Osteocyte (in vitro differentiated cells): ENCODE measurements at regions not wholly inside any gene's neighbourhood (a gene's known extent, or its start where the extent isn't known, plus 50 kb on each side); places are given as distances from the start of the nearest gene placed in this dataset.

Experiments used
- DNase-seq: peaks from one replicate; pipeline ENCODE4 v3.0.0; 2021; ENCODE audit warnings: mixed read lengths; ENCODE audit not compliant: unreplicated experiment; ENCODE audit errors: extremely low spot score
- H3K27ac Mint-ChIP-seq: one replicate; pipeline ENCODE4 v1.8.0; 2021; ENCODE audit warnings: mild to moderate bottlenecking, mixed read lengths; ENCODE audit not compliant: unreplicated experiment
- H3K27me3 Mint-ChIP-seq: one replicate; pipeline ENCODE4 v1.8.0; 2021; ENCODE audit warnings: mixed read lengths; ENCODE audit not compliant: unreplicated experiment
- H3K36me3 Mint-ChIP-seq: one replicate; pipeline ENCODE4 v1.8.0; 2021; ENCODE audit warnings: mixed read lengths; ENCODE audit not compliant: unreplicated experiment
- H3K4me1 Mint-ChIP-seq: one replicate; pipeline ENCODE4 v1.8.0; 2021; ENCODE audit warnings: mixed read lengths; ENCODE audit not compliant: unreplicated experiment
- H3K4me3 Mint-ChIP-seq: one replicate; pipeline ENCODE4 v1.8.0; 2021; ENCODE audit warnings: mild to moderate bottlenecking, moderate library complexity, mixed read lengths; ENCODE audit not compliant: unreplicated experiment
- H3K9me3 Mint-ChIP-seq: one replicate; pipeline ENCODE4 v1.8.0; 2021; ENCODE audit warnings: mixed read lengths; ENCODE audit not compliant: unreplicated experiment
- TF ChIP-seq, protein P1 (sequence below): fragments of 200-600 bp; sonication (generic); IDR thresholded peaks from 2 replicates; pipeline ENCODE4 v1.5.0; 2021; ENCODE audit warnings: antibody characterized with exemption, mild to moderate bottlenecking, moderate library complexity

GRCh38 chr13:31032528-31033113 lies 100.2 kb downstream of the TEX26 start:
- Mint-ChIP-seq H3K9me3 (no peaks in the 10 kb centered on the region), H3K36me3 (no peaks in the 10 kb centered on the region), H3K4me3 (no peak overlapping the region), H3K27ac (no peak overlapping the region), H3K4me1 (no peaks in the 10 kb centered on the region), H3K27me3 (peaks cover 14% of the 10 kb centered on the region)
- DNase-seq: no peak
- TF ChIP-seq, protein P1, sequence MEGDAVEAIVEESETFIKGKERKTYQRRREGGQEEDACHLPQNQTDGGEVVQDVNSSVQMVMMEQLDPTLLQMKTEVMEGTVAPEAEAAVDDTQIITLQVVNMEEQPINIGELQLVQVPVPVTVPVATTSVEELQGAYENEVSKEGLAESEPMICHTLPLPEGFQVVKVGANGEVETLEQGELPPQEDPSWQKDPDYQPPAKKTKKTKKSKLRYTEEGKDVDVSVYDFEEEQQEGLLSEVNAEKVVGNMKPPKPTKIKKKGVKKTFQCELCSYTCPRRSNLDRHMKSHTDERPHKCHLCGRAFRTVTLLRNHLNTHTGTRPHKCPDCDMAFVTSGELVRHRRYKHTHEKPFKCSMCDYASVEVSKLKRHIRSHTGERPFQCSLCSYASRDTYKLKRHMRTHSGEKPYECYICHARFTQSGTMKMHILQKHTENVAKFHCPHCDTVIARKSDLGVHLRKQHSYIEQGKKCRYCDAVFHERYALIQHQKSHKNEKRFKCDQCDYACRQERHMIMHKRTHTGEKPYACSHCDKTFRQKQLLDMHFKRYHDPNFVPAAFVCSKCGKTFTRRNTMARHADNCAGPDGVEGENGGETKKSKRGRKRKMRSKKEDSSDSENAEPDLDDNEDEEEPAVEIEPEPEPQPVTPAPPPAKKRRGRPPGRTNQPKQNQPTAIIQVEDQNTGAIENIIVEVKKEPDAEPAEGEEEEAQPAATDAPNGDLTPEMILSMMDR: no peak

GRCh38 chr13:31031482-31031881 lies 99.0 kb downstream of the TEX26 start:
- H3K4me1 Mint-ChIP-seq: no peaks in the 10 kb centered on the region
- H3K27me3 Mint-ChIP-seq: peaks cover 14% of the 10 kb centered on the region
- DNase-seq: no peak
- no peaks in the 10 kb centered on the region for H3K9me3 Mint-ChIP-seq
- H3K27ac Mint-ChIP-seq: no peak overlapping the region
- H3K4me3 Mint-ChIP-seq: no peak overlapping the region
- TF ChIP-seq, protein P1: no peak
- H3K36me3 Mint-ChIP-seq: no peaks in the 10 kb centered on the region

DNA sequence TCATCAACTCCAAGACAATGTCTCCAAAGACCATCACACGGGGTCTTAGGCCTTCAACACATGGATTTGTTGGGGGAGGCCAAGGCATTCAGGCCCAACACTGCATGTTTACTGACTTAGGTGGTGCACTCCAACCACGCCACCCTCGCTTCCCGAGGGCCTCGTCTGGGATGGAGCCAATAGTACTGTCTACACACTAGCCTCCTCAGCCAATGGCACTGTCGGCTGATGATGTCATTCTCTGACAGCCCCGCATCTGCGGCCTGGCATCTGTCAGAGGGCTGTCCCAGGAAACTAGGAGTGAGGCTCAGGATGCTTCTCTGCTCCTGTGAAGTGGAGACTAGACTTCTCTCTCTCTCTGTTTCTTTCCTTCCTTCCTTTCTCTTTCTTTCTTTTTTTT lies 96.6 kb downstream of the TEX26 start:
- no peaks in the 10 kb centered on the region for H3K9me3 Mint-ChIP-seq
- H3K27me3 Mint-ChIP-seq: peaks cover 14% of the 10 kb centered on the region
- TF ChIP-seq, protein P1: no peak
- no peak for DNase-seq
- peaks cover under 1% of the 10 kb centered on the region for H3K4me1 Mint-ChIP-seq
- no peaks in the 10 kb centered on the region for H3K36me3 Mint-ChIP-seq
- H3K27ac Mint-ChIP-seq: no peak overlapping the region
- H3K4me3 Mint-ChIP-seq: no peak overlapping the region

DNA sequence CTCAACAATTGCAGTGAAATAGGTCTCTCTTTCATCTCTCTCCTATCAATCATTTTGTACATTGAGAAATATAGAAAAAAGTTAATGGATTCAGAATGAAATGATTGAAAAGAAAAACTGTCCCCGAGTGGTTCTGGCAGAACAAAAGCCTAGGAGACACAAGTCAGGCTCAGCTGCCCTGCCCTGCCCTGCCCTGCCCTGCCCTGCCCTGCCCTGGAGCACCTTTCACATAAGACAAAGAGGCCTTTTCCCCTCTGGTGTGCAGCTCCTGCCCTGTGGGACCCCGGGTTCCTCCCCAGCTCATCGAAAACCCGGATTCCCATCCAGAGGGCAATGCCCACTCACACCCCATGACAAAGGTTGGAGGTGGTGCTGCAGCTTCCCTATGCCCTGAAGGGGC lies 94.7 kb downstream of the TEX26 start:
- Mint-ChIP-seq H3K4me3 (no peak overlapping the region), H3K27ac (no peak overlapping the region), H3K36me3 (no peaks in the 10 kb centered on the region), H3K4me1 (peaks cover 20% of the 10 kb centered on the region), H3K9me3 (no peaks in the 10 kb centered on the region), H3K27me3 (peaks cover 10% of the 10 kb centered on the region)
- no peak for DNase-seq
- TF ChIP-seq, protein P1: no peak
